HG02610 (cell line): ENCODE measurements at regions not wholly inside any gene's neighbourhood (a gene's known extent, or its start where the extent isn't known, plus 50 kb on each side); places are given as distances from the start of the nearest gene placed in this dataset.

ENCODE experiments used
- ATAC-seq: cut with Tn5 transposase; IDR thresholded peaks from one replicate; pipeline ENCODE4 v1.9.1; 2021; ENCODE audit warnings: mild to moderate bottlenecking, moderate library complexity; ENCODE audit not compliant: unreplicated experiment

- ATAC-seq = peak; percentile 43
These were observed 55.8 kb upstream of the SHC3 start for GRCh38 chr9:89234205-89235067.

DNA sequence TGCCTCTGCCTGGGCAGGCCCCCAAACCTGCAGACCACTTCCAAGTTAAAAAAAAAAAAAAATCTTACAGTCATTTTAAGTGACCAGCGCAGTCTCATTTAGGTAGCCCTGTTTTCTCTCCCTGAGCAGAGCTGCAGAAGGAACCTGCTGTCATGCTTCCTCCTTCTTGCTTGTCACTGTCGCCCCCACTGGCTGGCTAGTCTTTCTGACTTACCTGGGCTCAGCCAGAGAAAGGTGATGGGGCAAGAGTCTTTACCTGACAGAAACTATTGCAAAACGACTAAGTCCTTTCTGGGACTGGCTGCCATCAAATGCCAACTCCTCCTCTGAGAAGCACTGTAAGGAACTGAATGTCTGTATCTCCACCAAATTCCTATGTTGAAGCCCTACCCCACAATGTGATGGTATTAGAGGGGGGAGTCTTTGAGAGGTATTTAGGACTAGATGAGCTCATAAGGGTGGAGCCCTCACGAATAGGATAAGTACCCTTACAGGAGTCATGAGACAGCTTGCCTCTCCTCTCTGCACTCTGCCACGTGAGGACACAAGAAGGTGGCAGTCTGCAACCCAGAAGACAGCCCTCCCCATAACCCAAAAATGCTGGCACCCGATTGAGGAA, 58.4 kb upstream of the SHC3 start:
- no peak for ATAC-seq

GRCh38 chr9:89238424-89238823, 59.8 kb upstream of the SHC3 start:
- ATAC-seq = no peak

DNA sequence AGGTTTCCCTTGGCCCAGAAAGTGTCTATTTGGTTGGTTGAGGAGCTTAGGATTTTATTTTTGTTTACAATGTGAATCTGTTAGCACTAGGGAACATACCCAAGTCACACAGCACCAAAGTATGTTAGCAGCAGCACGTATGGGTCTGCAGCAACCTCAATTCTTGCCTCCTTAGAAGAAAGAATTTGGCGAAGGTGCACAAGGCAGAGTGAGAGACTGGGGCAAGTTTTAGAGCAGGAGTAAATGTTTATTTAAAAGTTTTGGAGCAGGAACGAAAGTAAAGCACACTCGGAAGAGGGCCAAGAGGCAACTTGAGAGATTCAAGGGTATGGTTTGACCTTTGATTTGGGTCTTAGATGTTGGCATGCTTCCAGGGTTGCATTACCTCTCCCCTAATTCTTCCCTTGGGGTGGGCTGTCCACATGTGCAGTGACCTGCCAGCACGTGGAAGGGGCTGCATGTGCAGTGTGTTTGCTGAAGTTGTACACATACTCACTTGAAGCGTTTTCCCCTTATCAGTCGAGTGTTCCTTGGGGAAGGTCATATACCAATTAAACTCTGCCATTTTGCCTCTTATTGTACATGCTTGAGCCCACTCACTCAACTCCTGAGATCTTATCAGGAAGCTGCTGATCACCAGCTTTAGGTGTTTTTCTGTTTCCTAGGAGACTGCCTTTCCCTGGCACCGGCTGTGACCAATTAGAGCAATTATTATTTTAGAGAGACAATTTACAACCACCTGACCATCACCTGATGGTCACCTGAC, 64.9 kb upstream of the SHC3 start:
- ATAC-seq = no peak

DNA sequence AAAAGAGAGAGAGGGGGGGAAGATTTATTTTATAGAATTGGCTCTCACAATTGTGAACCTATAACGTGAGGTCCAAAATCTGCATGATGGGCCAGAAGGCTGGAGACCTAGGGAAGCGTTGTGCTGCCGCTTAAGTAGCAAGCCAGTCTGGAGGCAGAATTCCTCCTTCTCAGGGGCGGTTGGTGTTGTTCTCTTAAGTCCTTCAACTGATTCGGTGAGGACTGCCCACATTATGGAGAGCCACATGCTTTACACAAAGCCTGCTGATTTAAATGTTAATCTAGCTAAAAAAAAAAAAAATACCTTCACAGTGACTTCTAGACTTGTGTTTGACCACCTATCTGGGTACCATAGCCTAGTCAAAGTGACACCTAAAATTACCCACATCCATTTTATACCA, 64.2 kb upstream of the CKS2 start:
- no peak for ATAC-seq

DNA sequence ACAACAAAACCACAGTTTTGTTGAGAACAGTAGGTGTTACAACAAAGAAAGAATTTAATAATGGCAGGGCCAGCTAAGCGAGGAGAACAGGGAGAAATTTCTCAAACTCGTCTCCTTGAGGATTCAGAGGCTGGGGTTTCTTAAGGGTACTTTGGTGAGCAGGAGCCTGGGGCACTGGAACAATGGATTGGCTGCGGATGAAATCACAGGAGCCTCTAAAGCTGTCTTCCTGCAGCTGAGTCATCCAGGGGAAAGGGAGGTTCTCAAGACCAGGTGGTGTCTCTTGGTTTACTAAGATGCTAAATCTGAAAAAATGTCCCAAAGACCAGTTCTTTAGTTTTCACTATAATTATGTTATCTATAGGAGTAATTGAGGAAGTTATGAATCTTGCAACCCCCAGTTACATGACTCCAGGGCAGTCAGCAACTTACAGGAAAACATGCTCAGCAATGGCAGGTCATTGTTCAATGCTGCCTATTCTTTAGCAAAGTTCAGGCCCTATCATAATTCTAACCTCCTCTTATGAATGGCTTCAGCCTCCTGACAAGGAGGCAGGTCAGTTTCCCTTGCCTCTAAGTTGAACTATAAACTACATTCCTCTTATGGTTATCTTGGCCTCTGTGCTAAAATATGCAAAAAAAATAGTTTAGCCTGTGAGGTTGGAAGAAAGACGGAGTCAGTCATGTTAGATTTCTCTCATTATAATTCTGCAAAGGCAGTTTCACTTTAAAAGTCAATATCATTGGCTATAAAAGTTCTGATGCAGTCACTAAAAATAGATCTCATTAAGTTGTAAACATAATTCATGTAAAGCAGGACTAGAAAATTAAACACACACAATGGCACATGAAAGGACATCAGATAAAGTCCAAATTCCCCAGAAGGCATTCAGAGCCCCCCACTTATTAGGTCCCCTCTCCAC, 63.3 kb upstream of the CKS2 start:
- no peak for ATAC-seq

GRCh38 chr9:89249001-89249400, 62.0 kb upstream of the CKS2 start:
- ATAC-seq = no peak

DNA sequence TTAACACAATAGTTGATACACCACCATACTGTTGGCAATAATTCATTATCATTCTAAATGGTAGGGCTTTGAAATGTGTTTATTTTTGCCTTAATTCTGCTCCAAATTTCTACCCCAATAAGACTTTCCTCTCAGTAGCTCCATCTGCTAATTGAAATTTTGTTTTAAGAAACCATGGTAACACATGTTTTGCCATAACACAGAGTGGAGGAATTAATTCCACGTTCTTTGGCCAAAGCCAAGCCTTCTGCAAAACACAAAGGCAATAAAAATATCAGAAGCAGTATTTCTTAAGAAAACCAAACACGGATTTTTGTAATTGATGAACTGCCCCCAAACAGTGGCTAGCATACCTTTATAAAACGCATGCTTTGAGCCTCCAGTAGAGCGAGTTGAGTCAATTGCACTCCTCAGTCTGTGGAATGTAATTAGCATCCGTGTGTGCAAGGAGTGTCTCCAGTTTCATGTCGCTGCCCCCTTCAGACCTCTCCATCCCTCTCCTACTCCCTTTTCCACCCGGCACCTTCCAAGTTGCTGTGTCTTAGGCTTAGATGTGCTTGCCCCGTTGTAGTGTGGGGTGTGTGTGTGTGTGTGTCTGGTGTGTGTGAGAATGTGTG, 58.2 kb upstream of the CKS2 start:
- ATAC-seq = no peak

- ATAC-seq = no peak
These were observed 56.8 kb upstream of the CKS2 start for GRCh38 chr9:89254058-89254772.

- no peak for ATAC-seq
These were observed 56.2 kb upstream of the CKS2 start for GRCh38 chr9:89254773-89255125.

- ATAC-seq = no peak
These were observed 54.8 kb upstream of the CKS2 start for GRCh38 chr9:89256225-89256624.

DNA sequence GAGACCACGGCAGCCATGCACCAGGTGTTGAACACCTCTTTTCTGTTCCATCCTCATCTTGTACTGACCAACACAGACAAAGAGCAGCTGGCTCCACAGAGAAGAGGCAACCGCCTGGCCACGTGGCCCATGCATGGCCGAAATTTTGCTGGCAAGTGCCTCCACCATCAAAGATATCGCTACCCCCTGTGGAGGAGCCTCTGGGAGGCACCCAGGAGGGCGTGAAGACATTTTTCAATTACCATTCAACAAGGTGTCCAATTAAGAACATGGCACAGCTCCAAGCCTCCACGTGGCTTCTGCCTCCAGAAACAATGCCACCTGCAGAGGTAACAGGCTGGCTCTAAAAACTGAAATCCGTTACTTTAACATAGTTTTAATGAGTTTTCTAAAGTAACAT, 54.4 kb upstream of the CKS2 start:
- no peak for ATAC-seq

DNA sequence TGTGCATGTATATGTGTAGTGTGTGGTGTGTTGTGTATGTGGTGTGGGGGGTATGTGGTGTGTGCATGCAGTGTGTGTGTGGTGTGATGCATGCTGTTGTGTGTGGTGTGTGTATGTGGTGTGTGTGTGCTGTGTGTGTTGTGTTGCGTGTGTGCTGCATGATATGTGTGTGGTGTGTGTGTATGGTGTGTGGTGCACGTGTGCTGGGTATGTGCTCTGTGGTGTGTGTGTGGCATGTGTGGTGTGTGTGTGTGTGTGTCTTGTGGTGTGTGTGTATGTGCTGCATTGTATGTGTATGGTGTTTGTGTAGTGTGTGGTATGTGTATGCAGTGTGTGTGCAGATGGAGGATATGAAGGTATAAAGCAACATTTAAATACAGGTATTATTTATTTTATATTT, 50.5 kb upstream of the CKS2 start:
- no peak for ATAC-seq
